Liver (tissue), 8 donors: ENCODE measurements at regions not wholly inside any gene's neighbourhood (a gene's known extent, or its start where the extent isn't known, plus 50 kb on each side); places are given as distances from the start of the nearest gene placed in this dataset.

Experiments used
- DNase-seq: peaks from one replicate; pipeline ENCODE4 v3.0.0-alpha.2; 2017; ENCODE audit warnings: low spot score
- H3K27ac ChIP-seq, 2 donors: one replicate each; pipeline ENCODE4 v1.7.0; 2013; ENCODE audit warnings: inconsistent platforms in 2 of 2, low read length in 2 of 2, control low read depth in 1 of 2, low read depth in 1 of 2, mild to moderate bottlenecking in 1 of 2
- H3K27me3 ChIP-seq, 4 donors: one replicate each; pipeline versions ENCODE4 v1.6.1 to v1.7.0; 2013; ENCODE audit warnings: low read length in 3 of 4, inconsistent platforms in 1 of 4, mild to moderate bottlenecking in 1 of 4, moderate library complexity in 1 of 4; ENCODE audit not compliant: control insufficient read depth in 4 of 4, insufficient read depth in 4 of 4
- H3K36me3 ChIP-seq, 4 donors: one replicate each; pipeline versions ENCODE4 v1.6.1 to v1.7.0; 2013; ENCODE audit warnings: low read length in 3 of 4, mild to moderate bottlenecking in 3 of 4, low read depth in 1 of 4, moderate library complexity in 1 of 4; ENCODE audit not compliant: control insufficient read depth in 4 of 4, insufficient read depth in 3 of 4
- H3K4me1 ChIP-seq, 4 donors: one replicate each; pipeline versions ENCODE4 v1.6.1 to v1.7.0; 2013; ENCODE audit warnings: low read length in 3 of 4, mild to moderate bottlenecking in 3 of 4, moderate library complexity in 1 of 4; ENCODE audit not compliant: control insufficient read depth in 4 of 4, insufficient read depth in 4 of 4
- H3K4me3 ChIP-seq, 3 donors: one replicate each; pipeline versions ENCODE4 v1.6.1 to v1.7.0; 2013; ENCODE audit warnings: low read length in 3 of 3, control low read depth in 1 of 3, low read depth in 1 of 3, mild to moderate bottlenecking in 1 of 3
- H3K9ac ChIP-seq, 2 donors: one replicate each; pipeline ENCODE4 v1.7.0; 2013; ENCODE audit warnings: low read length in 2 of 2, mild to moderate bottlenecking in 2 of 2, moderate library complexity in 2 of 2, control low read depth in 1 of 2, low read depth in 1 of 2
- H3K9me3 ChIP-seq, 4 donors: one replicate each; pipeline versions ENCODE4 v1.6.1 to v1.7.0; 2013; ENCODE audit warnings: low read length in 3 of 4; ENCODE audit not compliant: control insufficient read depth in 4 of 4
- EGR1 ChIP-seq, 2 donors: IDR thresholded peaks; 2 replicates each; pipeline ENCODE4 v1.6.1; 2016 to 2018; ENCODE audit warnings: antibody characterized with exemption in 2 of 2, low read depth in 2 of 2
- FOXA2 ChIP-seq: IDR thresholded peaks from 2 replicates; pipeline ENCODE4 v1.6.1; 2016; ENCODE audit warnings: antibody characterized with exemption
- GABPA ChIP-seq, 2 donors: IDR thresholded peaks in 1 of 2; conservative IDR thresholded peaks in 1 of 2; 2 replicates each; pipeline ENCODE4 v1.6.1; 2016; ENCODE audit warnings: antibody characterized with exemption in 2 of 2, mild to moderate bottlenecking in 1 of 2, moderate library complexity in 1 of 2
- HNF4A ChIP-seq, 2 donors: conservative IDR thresholded peaks; 2 replicates each; pipeline ENCODE4 v1.6.1; 2016; ENCODE audit warnings: antibody characterized with exemption in 2 of 2, mild to moderate bottlenecking in 2 of 2
- RAD21 ChIP-seq, 2 donors: IDR thresholded peaks; 2 replicates each; pipeline ENCODE4 v1.6.1; 2016; ENCODE audit warnings: antibody characterized with exemption in 2 of 2, mild to moderate bottlenecking in 2 of 2
- SP1 ChIP-seq: IDR thresholded peaks from 2 replicates; pipeline ENCODE4 v1.6.1; 2018; ENCODE audit warnings: antibody characterized with exemption, mild to moderate bottlenecking
- YY1 ChIP-seq: IDR thresholded peaks from 2 replicates; pipeline ENCODE4 v1.6.1; 2016; ENCODE audit warnings: antibody characterized with exemption, mild to moderate bottlenecking
- WGBS: extraction: QIAGEN DNeasy Blood & Tissue Kit; methylation state at CpG from one replicate; pipeline ENCODE4 v1.1.7; 2013; 5-methylcytosine and 5-hydroxymethylcytosine counted together
- TF ChIP-seq, protein P1 (sequence below): IDR thresholded peaks from 2 replicates; pipeline ENCODE4 v1.6.1; 2016; ENCODE audit warnings: antibody characterized with exemption
- TF ChIP-seq, protein P2 (sequence below): IDR thresholded peaks from 2 replicates; pipeline ENCODE4 v1.6.1; 2016; ENCODE audit warnings: antibody characterized with exemption
- TF ChIP-seq, protein P3 (sequence below): fragments of 150-350 bp; IDR thresholded peaks from 2 replicates; pipeline ENCODE4 v1.5.1; 2017; ENCODE audit warnings: improper control_type of control experiment, low read depth, low read length; ENCODE audit not compliant: missing input control
- donor health status: healthy.
- donor health status: healthy.
- donor health status: healthy.
- donor health status: healthy.
- donor health status: healthy.

DNA sequence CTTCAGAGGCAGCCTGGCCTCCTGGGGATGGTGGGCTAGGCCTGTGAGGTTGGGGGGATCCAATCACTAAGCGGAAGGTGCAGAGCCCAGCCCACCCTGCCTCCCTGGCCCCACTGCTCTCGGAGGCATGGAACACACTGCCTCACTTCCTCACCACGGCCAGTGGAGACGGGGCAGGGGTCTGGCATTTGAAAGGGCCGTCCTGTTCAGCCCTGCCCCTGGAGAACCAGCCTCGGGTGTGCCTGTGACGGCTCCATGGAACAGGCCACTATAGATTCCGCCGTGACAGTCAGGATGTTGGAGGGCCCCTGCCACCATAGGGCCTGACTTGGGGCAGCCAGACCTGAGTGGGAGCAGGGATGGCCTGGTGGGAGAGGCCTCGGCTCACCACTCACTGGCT lies 110.2 kb downstream of the DACT2 start:
- Histone ChIP-seq H3K27me3 (no peaks in the 10 kb centered on the region), H3K4me3 (no peak overlapping the region), H3K4me1 (no peaks in the 10 kb centered on the region), H3K9me3 (no peaks in the 10 kb centered on the region), H3K36me3 (no peaks in the 10 kb centered on the region), H3K9ac (no peak overlapping the region), H3K27ac (no peak overlapping the region)
- no peak for DNase-seq
- TF ChIP-seq, protein P1, sequence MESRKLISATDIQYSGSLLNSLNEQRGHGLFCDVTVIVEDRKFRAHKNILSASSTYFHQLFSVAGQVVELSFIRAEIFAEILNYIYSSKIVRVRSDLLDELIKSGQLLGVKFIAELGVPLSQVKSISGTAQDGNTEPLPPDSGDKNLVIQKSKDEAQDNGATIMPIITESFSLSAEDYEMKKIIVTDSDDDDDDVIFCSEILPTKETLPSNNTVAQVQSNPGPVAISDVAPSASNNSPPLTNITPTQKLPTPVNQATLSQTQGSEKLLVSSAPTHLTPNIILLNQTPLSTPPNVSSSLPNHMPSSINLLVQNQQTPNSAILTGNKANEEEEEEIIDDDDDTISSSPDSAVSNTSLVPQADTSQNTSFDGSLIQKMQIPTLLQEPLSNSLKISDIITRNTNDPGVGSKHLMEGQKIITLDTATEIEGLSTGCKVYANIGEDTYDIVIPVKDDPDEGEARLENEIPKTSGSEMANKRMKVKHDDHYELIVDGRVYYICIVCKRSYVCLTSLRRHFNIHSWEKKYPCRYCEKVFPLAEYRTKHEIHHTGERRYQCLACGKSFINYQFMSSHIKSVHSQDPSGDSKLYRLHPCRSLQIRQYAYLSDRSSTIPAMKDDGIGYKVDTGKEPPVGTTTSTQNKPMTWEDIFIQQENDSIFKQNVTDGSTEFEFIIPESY, result no peak
- TF ChIP-seq, protein P2, sequence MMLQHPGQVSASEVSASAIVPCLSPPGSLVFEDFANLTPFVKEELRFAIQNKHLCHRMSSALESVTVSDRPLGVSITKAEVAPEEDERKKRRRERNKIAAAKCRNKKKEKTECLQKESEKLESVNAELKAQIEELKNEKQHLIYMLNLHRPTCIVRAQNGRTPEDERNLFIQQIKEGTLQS, result no peak
- TF ChIP-seq YY1, result no peak
- no peak for TF ChIP-seq HNF4A (conservative IDR thresholded peaks at IDR 0.05)
- TF ChIP-seq SP1, result no peak
- TF ChIP-seq GABPA (IDR thresholded peaks at IDR 0.05 in 1 of 2, conservative IDR thresholded peaks at IDR 0.05 in 1 of 2), result no peak
- no peak for TF ChIP-seq FOXA2
- no peak for TF ChIP-seq EGR1 (IDR thresholded peaks at IDR 0.05; ENCODE audit: low read depth in 2 of 2)
- TF ChIP-seq, protein P3, sequence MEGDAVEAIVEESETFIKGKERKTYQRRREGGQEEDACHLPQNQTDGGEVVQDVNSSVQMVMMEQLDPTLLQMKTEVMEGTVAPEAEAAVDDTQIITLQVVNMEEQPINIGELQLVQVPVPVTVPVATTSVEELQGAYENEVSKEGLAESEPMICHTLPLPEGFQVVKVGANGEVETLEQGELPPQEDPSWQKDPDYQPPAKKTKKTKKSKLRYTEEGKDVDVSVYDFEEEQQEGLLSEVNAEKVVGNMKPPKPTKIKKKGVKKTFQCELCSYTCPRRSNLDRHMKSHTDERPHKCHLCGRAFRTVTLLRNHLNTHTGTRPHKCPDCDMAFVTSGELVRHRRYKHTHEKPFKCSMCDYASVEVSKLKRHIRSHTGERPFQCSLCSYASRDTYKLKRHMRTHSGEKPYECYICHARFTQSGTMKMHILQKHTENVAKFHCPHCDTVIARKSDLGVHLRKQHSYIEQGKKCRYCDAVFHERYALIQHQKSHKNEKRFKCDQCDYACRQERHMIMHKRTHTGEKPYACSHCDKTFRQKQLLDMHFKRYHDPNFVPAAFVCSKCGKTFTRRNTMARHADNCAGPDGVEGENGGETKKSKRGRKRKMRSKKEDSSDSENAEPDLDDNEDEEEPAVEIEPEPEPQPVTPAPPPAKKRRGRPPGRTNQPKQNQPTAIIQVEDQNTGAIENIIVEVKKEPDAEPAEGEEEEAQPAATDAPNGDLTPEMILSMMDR, result no peak
- 84% methylated on average over 10 of the region's 10 CpGs for WGBS

DNA sequence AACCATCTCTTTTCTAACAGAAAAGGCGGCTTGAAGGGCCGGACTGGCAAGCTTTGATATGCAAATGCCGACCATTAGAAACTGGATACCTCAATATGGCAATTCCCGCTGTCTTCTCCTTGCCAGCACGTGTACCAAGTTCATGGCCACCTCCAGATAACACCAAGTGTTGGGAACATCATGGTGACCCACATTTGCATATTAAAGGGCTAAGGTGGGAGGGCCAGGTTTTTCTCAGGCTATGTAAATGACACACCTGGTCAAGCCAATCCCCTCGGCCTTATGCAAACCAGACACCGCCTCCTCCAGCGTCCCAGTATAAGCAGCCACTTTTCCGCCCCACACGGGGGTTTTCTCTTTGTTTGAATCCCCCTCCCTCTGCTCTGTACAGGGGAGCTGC lies 110.7 kb downstream of the DACT2 start:
- TF ChIP-seq YY1, result no peak
- no peak for TF ChIP-seq RAD21 (IDR thresholded peaks at IDR 0.05)
- TF ChIP-seq, protein P2, result no peak
- no peak for DNase-seq
- 86% methylated on average over 10 of the region's 10 CpGs for WGBS
- Histone ChIP-seq H3K27me3 (no peaks in the 10 kb centered on the region), H3K9ac (no peak overlapping the region), H3K27ac (no peak overlapping the region), H3K4me3 (no peak overlapping the region), H3K36me3 (no peaks in the 10 kb centered on the region), H3K4me1 (no peaks in the 10 kb centered on the region), H3K9me3 (no peaks in the 10 kb centered on the region)

DNA sequence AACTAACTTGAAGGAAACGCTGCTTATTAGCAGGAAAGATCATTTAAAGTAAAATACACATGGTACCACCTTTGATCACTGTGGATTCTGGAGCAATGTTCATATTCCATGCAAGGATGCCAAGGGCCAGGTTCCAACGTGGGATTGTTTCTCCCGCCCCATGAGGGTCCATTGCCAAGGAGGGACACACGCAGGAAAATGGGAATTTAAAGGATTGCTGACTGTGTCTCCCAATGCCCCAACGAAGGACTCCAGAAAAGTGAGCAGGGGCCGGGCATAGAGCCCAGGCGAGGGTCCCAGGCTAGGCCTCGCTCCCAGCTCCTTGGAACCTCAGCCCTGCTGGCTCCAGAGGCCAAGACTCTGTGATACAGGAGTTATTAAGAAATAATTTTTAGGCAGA lies 111.2 kb downstream of the DACT2 start:
- no peak overlapping the region for H3K4me3 ChIP-seq
- TF ChIP-seq EGR1 (IDR thresholded peaks at IDR 0.05; ENCODE audit: low read depth in 2 of 2), result no peak
- H3K4me1 ChIP-seq, result no peaks in the 10 kb centered on the region
- H3K27me3 ChIP-seq, result no peaks in the 10 kb centered on the region
- H3K36me3 ChIP-seq, result no peaks in the 10 kb centered on the region
- WGBS, result 92% methylated on average over 8 of the region's 8 CpGs
- no peak for DNase-seq
- no peak overlapping the region for H3K27ac ChIP-seq
- H3K9ac ChIP-seq, result no peak overlapping the region
- no peaks in the 10 kb centered on the region for H3K9me3 ChIP-seq
